Glomerular visceral epithelial cell (primary cell): ENCODE measurements at regions not wholly inside any gene's neighbourhood (a gene's known extent, or its start where the extent isn't known, plus 50 kb on each side); places are given as distances from the start of the nearest gene placed in this dataset.

ENCODE experiments used
- DNase-seq: peaks from one replicate; pipeline ENCODE4 v3.0.0-alpha.2; 2016; ENCODE audit errors: extremely low spot score

- DNase-seq: no peak
Measured at GRCh38 chr9:19511694-19512093, 102.9 kb downstream of the ACER2 start.

GRCh38 chr9:19510907-19511306, 102.1 kb downstream of the ACER2 start:
- DNase-seq: no peak
